CD8-positive, alpha-beta memory T cell (primary cell): ENCODE measurements at regions not wholly inside any gene's neighbourhood (a gene's known extent, or its start where the extent isn't known, plus 50 kb on each side); places are given as distances from the start of the nearest gene placed in this dataset.

Experiments
- CTCF ChIA-PET: fragments of 350-600 bp; sonication (Branson Sonifier 250); formaldehyde crosslinking; loops from one replicate; lab custom pipeline; 2021; ENCODE audit warnings: antibody characterized with exemption; lab: Charles Lee
- POLR2A ChIA-PET: fragments of 350-600 bp; sonication (Branson Sonifier 250); formaldehyde crosslinking; loops from one replicate; lab custom pipeline; 2021; ENCODE audit warnings: antibody characterized with exemption; lab: Charles Lee
- DNase-seq, 5 donors: peaks; one replicate each; pipeline versions ENCODE4 v3.0.0 to v3.0.0-alpha.2; 2020 to 2022; ENCODE audit warnings: mixed read lengths in 1 of 5
- H3K27ac ChIP-seq: one replicate; pipeline ENCODE4 v1.7.0; 2013; ENCODE audit warnings: low read depth, mild to moderate bottlenecking, low read length, moderate library complexity
- H3K27me3 ChIP-seq: 2 replicates; pipeline ENCODE4 v1.7.0; 2013; ENCODE audit warnings: low read length, mild to moderate bottlenecking; ENCODE audit not compliant: insufficient read depth, poor library complexity, severe bottlenecking
- H3K36me3 ChIP-seq: 2 replicates; pipeline ENCODE4 v1.7.0; 2013; ENCODE audit warnings: mild to moderate bottlenecking, low read length, moderate library complexity; ENCODE audit not compliant: insufficient read depth
- H3K4me1 ChIP-seq: 2 replicates; pipeline ENCODE4 v1.7.0; 2013; ENCODE audit warnings: mild to moderate bottlenecking, low read length, moderate library complexity; ENCODE audit not compliant: insufficient read depth
- H3K4me3 ChIP-seq: 2 replicates; pipeline ENCODE4 v1.7.0; 2013; ENCODE audit warnings: mild to moderate bottlenecking, low read length
- H3K9me3 ChIP-seq: 2 replicates; pipeline ENCODE4 v1.7.0; 2013; ENCODE audit warnings: mild to moderate bottlenecking, low read length
- H3K27ac Mint-ChIP-seq, 8 donors: one replicate each; pipeline ENCODE4 v1.8.0; 2020 to 2021; ENCODE audit warnings: mixed read lengths in 8 of 8, mild to moderate bottlenecking in 6 of 8, inconsistent platforms in 3 of 8, moderate library complexity in 3 of 8
- H3K27me3 Mint-ChIP-seq, 2 donors: one replicate each; pipeline ENCODE4 v1.8.0; 2020 to 2021; ENCODE audit warnings: mixed read lengths in 2 of 2, mild to moderate bottlenecking in 1 of 2, moderate library complexity in 1 of 2
- H3K36me3 Mint-ChIP-seq, 3 donors: one replicate each; pipeline ENCODE4 v1.8.0; 2020 to 2021; ENCODE audit warnings: mixed read lengths in 3 of 3, inconsistent platforms in 1 of 3, mild to moderate bottlenecking in 1 of 3
- H3K4me1 Mint-ChIP-seq, 3 donors: one replicate each; pipeline ENCODE4 v1.8.0; 2020 to 2021; ENCODE audit warnings: mixed read lengths in 3 of 3, inconsistent platforms in 1 of 3, mild to moderate bottlenecking in 1 of 3
- H3K4me3 Mint-ChIP-seq, 7 donors: one replicate each; pipeline ENCODE4 v1.8.0; 2020 to 2021; ENCODE audit warnings: mixed read lengths in 7 of 7, mild to moderate bottlenecking in 6 of 7, moderate library complexity in 4 of 7, inconsistent platforms in 2 of 7
- H3K9me3 Mint-ChIP-seq, 5 donors: one replicate each; pipeline ENCODE4 v1.8.0; 2020 to 2022; ENCODE audit warnings: mixed read lengths in 5 of 5, mild to moderate bottlenecking in 3 of 5, moderate library complexity in 2 of 5, inconsistent platforms in 1 of 5

DNA sequence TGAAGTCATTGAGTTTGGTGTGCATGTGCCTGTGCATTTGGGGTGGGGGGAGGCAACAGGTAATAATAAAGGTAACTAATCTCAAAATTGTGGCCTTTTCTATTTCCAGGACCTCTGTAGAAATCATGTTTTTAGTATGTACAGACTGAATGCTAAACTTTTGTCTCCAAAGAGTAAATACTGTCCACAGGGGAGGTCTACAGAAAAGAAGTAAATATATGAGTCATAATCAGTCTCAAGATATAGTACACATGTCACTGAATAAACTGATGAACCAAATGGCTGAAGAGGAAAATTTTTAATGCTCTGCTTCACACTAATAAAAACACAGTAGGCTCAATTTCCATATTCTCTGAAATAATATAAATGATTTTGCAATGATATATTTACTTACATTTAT, 440.4 kb upstream of the ZFP42 start:
- Mint-ChIP-seq H3K9me3 (peaks cover 2 to 31% (median 5%) of the 10 kb centered on the region in 5 donors), H3K4me3 (no peak overlapping the region), H3K36me3 (no peaks in the 10 kb centered on the region), H3K4me1 (no peaks in the 10 kb centered on the region), H3K27me3 (no peaks in the 10 kb centered on the region), H3K27ac (no peak overlapping the region)
- Histone ChIP-seq H3K27me3 (no peaks in the 10 kb centered on the region), H3K27ac (peak overlapping the region; percentile 4), H3K9me3 (no peaks in the 10 kb centered on the region), H3K36me3 (no peaks in the 10 kb centered on the region), H3K4me3 (no peak overlapping the region), H3K4me1 (no peaks in the 10 kb centered on the region)
- DNase-seq = no peak
- ChIA-PET CTCF (no interaction called here), POLR2A (no interaction called here)

DNA sequence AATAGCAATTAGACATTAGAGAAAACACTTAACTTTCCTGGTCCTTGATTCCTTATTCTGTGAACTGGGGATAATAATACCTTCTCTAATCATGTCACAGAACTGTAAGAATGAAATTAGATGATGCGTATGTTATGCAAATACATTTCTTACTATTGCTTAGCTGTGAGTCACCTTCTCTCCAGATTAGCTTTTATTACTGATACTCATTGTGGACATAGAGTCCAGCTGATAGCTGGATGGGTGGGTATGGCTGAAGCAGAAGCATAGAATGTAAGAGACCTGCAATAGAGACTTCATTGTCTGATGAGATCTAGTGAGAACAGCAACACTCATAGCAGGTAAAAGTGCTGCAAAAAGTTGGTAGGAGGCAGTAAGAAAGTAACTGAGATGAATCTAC, 437.2 kb upstream of the ZFP42 start:
- no peaks in the 10 kb centered on the region for H3K36me3 Mint-ChIP-seq
- no peaks in the 10 kb centered on the region for H3K4me1 ChIP-seq
- H3K27ac ChIP-seq = no peak overlapping the region
- no peaks in the 10 kb centered on the region for H3K36me3 ChIP-seq
- no peaks in the 10 kb centered on the region for H3K27me3 ChIP-seq
- H3K9me3 ChIP-seq = no peaks in the 10 kb centered on the region
- H3K27ac Mint-ChIP-seq = no peak overlapping the region
- DNase-seq = no peak
- H3K9me3 Mint-ChIP-seq = peaks cover 1 to 35% (median 8%) of the 10 kb centered on the region in 5 donors
- H3K4me3 Mint-ChIP-seq = no peak overlapping the region
- H3K27me3 Mint-ChIP-seq = no peaks in the 10 kb centered on the region
- H3K4me3 ChIP-seq = no peak overlapping the region
- POLR2A ChIA-PET = no interaction called here
- H3K4me1 Mint-ChIP-seq = no peaks in the 10 kb centered on the region
- CTCF ChIA-PET = no interaction called here

GRCh38 chr4:187562345-187562744, 433.2 kb upstream of the ZFP42 start:
- no peaks in the 10 kb centered on the region for H3K36me3 ChIP-seq
- H3K4me3 ChIP-seq = no peak overlapping the region
- Mint-ChIP-seq H3K36me3 (no peaks in the 10 kb centered on the region), H3K27ac (no peak overlapping the region), H3K4me3 (no peak overlapping the region), H3K4me1 (no peaks in the 10 kb centered on the region), H3K27me3 (no peaks in the 10 kb centered on the region), H3K9me3 (peaks cover 0 to 24% (median 8%) of the 10 kb centered on the region in 5 donors)
- ChIA-PET POLR2A (no interaction called here), CTCF (no interaction called here)
- no peaks in the 10 kb centered on the region for H3K4me1 ChIP-seq
- DNase-seq = no peak
- no peaks in the 10 kb centered on the region for H3K9me3 ChIP-seq
- H3K27ac ChIP-seq = no peak overlapping the region
- H3K27me3 ChIP-seq = no peaks in the 10 kb centered on the region

DNA sequence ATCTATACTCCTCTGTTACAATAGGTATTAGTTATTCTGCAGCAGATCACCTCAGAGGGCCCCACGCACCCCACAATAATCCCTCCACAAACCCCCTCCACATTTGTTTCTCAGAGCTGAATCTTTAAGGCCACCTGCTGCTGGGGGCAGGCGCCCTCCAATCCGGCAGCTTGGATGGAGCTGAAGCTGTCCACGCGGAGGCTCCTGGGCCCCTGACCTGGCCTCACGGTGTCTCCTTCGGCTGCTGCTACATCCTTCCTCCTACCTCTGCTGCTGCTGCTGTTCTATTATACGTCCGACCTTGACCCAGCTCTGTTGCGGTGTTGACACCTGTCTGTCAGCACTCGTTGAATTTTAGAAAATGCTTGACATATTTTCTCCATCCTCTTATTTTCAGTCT, 430.2 kb upstream of the ZFP42 start:
- Histone ChIP-seq H3K36me3 (no peaks in the 10 kb centered on the region), H3K27me3 (no peaks in the 10 kb centered on the region), H3K9me3 (no peaks in the 10 kb centered on the region), H3K4me3 (no peak overlapping the region), H3K27ac (no peak overlapping the region), H3K4me1 (no peaks in the 10 kb centered on the region)
- H3K27ac Mint-ChIP-seq = no peak overlapping the region
- peaks cover 4 to 19% (median 14%) of the 10 kb centered on the region in 5 donors for H3K9me3 Mint-ChIP-seq
- no peak for DNase-seq
- ChIA-PET CTCF (no interaction called here), POLR2A (no interaction called here)
- H3K4me1 Mint-ChIP-seq = no peaks in the 10 kb centered on the region
- no peak overlapping the region for H3K4me3 Mint-ChIP-seq
- no peaks in the 10 kb centered on the region for H3K27me3 Mint-ChIP-seq
- H3K36me3 Mint-ChIP-seq = no peaks in the 10 kb centered on the region

- Mint-ChIP-seq H3K4me1 (no peaks in the 10 kb centered on the region), H3K27me3 (no peaks in the 10 kb centered on the region), H3K9me3 (peaks cover 13 to 33% (median 18%) of the 10 kb centered on the region in 5 donors), H3K4me3 (no peak overlapping the region), H3K36me3 (no peaks in the 10 kb centered on the region), H3K27ac (no peak overlapping the region)
- Histone ChIP-seq H3K27ac (no peak overlapping the region), H3K9me3 (no peaks in the 10 kb centered on the region), H3K4me3 (no peak overlapping the region), H3K27me3 (no peaks in the 10 kb centered on the region), H3K4me1 (no peaks in the 10 kb centered on the region), H3K36me3 (no peaks in the 10 kb centered on the region)
- ChIA-PET POLR2A (no interaction called here), CTCF (no interaction called here)
- no peak for DNase-seq
These were observed 425.7 kb upstream of the ZFP42 start for GRCh38 chr4:187569871-187570270.

- H3K27me3 Mint-ChIP-seq = no peaks in the 10 kb centered on the region
- H3K36me3 Mint-ChIP-seq = no peaks in the 10 kb centered on the region
- H3K9me3 ChIP-seq = no peaks in the 10 kb centered on the region
- H3K9me3 Mint-ChIP-seq = peaks cover 7 to 22% (median 13%) of the 10 kb centered on the region in 5 donors
- H3K27ac ChIP-seq = no peak overlapping the region
- ChIA-PET CTCF (no interaction called here), POLR2A (no interaction called here)
- no peaks in the 10 kb centered on the region for H3K4me1 ChIP-seq
- H3K27ac Mint-ChIP-seq = no peak overlapping the region
- no peak overlapping the region for H3K4me3 ChIP-seq
- H3K4me3 Mint-ChIP-seq = no peak overlapping the region
- no peaks in the 10 kb centered on the region for H3K4me1 Mint-ChIP-seq
- no peaks in the 10 kb centered on the region for H3K27me3 ChIP-seq
- H3K36me3 ChIP-seq = no peaks in the 10 kb centered on the region
- DNase-seq = no peak
These were observed 419.9 kb upstream of the ZFP42 start for GRCh38 chr4:187575706-187576105.

- POLR2A ChIA-PET = no interaction called here
These were observed 418.8 kb upstream of the ZFP42 start for GRCh38 chr4:187576751-187577150.

DNA sequence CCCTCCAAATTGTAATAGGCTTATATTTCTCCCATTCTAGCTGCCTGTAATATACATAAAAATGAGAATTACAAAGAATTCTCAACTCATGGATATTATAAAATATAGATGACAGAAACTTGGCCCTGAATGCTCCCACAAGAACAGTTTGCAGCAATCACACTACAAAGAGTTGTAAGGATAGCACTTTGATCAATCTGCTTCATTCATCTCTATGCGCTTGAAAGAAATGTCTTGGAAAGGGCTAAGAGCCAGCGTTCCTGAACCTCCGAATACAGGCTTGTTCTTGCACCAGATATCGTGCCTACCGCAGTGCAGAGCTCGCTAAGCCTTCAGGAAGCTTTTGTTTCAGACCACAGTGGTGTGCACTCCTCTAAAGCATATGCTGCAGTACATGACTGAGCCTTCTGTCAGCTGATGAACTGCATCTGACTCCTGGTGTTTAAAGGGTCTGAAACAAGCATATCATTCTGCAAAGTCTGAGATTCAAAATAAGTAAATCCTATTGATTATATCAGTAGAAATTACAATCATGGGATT, 417.6 kb upstream of the ZFP42 start:
- POLR2A ChIA-PET = no interaction called here
- no peak for DNase-seq
- peaks cover 0 to 14% (median 10%) of the 10 kb centered on the region in 5 donors for H3K9me3 Mint-ChIP-seq
- H3K27me3 ChIP-seq = no peaks in the 10 kb centered on the region
- H3K4me3 ChIP-seq = no peak overlapping the region
- no peaks in the 10 kb centered on the region for H3K36me3 ChIP-seq
- CTCF ChIA-PET = no interaction called here
- H3K9me3 ChIP-seq = no peaks in the 10 kb centered on the region
- no peaks in the 10 kb centered on the region for H3K4me1 Mint-ChIP-seq
- H3K36me3 Mint-ChIP-seq = no peaks in the 10 kb centered on the region
- no peak overlapping the region for H3K27ac ChIP-seq
- H3K4me1 ChIP-seq = no peaks in the 10 kb centered on the region
- H3K27ac Mint-ChIP-seq = no peak overlapping the region
- H3K4me3 Mint-ChIP-seq = no peak overlapping the region
- H3K27me3 Mint-ChIP-seq = no peaks in the 10 kb centered on the region

More at GRCh38 chr4:187576751-187577150, 418.8 kb upstream of the ZFP42 start:
- Mint-ChIP-seq H3K36me3 (no peaks in the 10 kb centered on the region), H3K9me3 (peaks cover 3 to 21% (median 16%) of the 10 kb centered on the region in 5 donors), H3K27me3 (no peaks in the 10 kb centered on the region), H3K27ac (no peak overlapping the region), H3K4me1 (no peaks in the 10 kb centered on the region), H3K4me3 (no peak overlapping the region)
- H3K36me3 ChIP-seq = no peaks in the 10 kb centered on the region
- H3K27me3 ChIP-seq = no peaks in the 10 kb centered on the region
- DNase-seq = no peak
- CTCF ChIA-PET = no interaction called here
- no peak overlapping the region for H3K27ac ChIP-seq
- H3K9me3 ChIP-seq = no peaks in the 10 kb centered on the region
- no peaks in the 10 kb centered on the region for H3K4me1 ChIP-seq
- no peak overlapping the region for H3K4me3 ChIP-seq

- Histone ChIP-seq H3K36me3 (no peaks in the 10 kb centered on the region), H3K4me3 (no peak overlapping the region), H3K9me3 (no peaks in the 10 kb centered on the region), H3K4me1 (no peaks in the 10 kb centered on the region), H3K27ac (no peak overlapping the region), H3K27me3 (no peaks in the 10 kb centered on the region)
- Mint-ChIP-seq H3K27me3 (no peaks in the 10 kb centered on the region), H3K27ac (no peak overlapping the region), H3K4me3 (no peak overlapping the region), H3K36me3 (no peaks in the 10 kb centered on the region), H3K9me3 (peaks cover 0 to 4% (median 3%) of the 10 kb centered on the region in 5 donors), H3K4me1 (no peaks in the 10 kb centered on the region)
- DNase-seq = no peak
- ChIA-PET POLR2A (no interaction called here), CTCF (no interaction called here)
These were observed 408.7 kb upstream of the ZFP42 start for GRCh38 chr4:187586892-187587291.
